Mesendoderm (in vitro differentiated cells): ENCODE measurements at regions not wholly inside any gene's neighbourhood (a gene's known extent, or its start where the extent isn't known, plus 50 kb on each side); places are given as distances from the start of the nearest gene placed in this dataset.

Experiments used
- DNase-seq: peaks from one replicate; pipeline ENCODE4 v3.0.0; 2013
- H2AK5ac ChIP-seq: 2 replicates; pipeline ENCODE4 v1.6.1; 2013; ENCODE audit warnings: low read length, inconsistent platforms
- H2BK120ac ChIP-seq: 2 replicates; pipeline ENCODE4 v1.6.1; 2013; ENCODE audit warnings: low read depth, mild to moderate bottlenecking, low read length, moderate library complexity, mixed read lengths
- H2BK15ac ChIP-seq: replicated peaks from 2 replicates; pipeline ENCODE4 v1.6.1; 2013; ENCODE audit warnings: low read depth, mild to moderate bottlenecking, moderate library complexity
- H2BK5ac ChIP-seq: 2 replicates; pipeline ENCODE4 v1.6.1; 2013; ENCODE audit warnings: low read length, inconsistent platforms
- H3K18ac ChIP-seq: 2 replicates; pipeline ENCODE4 v1.6.1; 2013; ENCODE audit warnings: mild to moderate bottlenecking, low read length, mixed read lengths
- H3K23ac ChIP-seq: one replicate; pipeline ENCODE4 v1.6.1; 2013; ENCODE audit warnings: low read length
- H3K27ac ChIP-seq: 2 replicates; pipeline ENCODE4 v1.5.1; 2013; ENCODE audit warnings: low read depth, mild to moderate bottlenecking, inconsistent platforms, low read length, moderate library complexity
- H3K27me3 ChIP-seq: 2 replicates; pipeline ENCODE4 v1.6.1; 2013; ENCODE audit warnings: low read length, control low read depth, mild to moderate bottlenecking, inconsistent platforms; ENCODE audit not compliant: insufficient read depth, poor library complexity
- H3K36me3 ChIP-seq: 2 replicates; pipeline ENCODE4 v1.6.1; 2013; ENCODE audit warnings: low read length, inconsistent platforms; ENCODE audit not compliant: control insufficient read depth, insufficient read depth
- H3K4ac ChIP-seq: one replicate; pipeline ENCODE4 v1.6.1; 2013; ENCODE audit warnings: low read depth, mild to moderate bottlenecking, low read length, moderate library complexity
- H3K4me1 ChIP-seq: 2 replicates; pipeline ENCODE4 v1.6.1; 2013; ENCODE audit warnings: low read depth, low read length, inconsistent platforms; ENCODE audit not compliant: control insufficient read depth
- H3K4me2 ChIP-seq: 2 replicates; pipeline ENCODE4 v1.6.1; 2013; ENCODE audit warnings: low read length
- H3K4me3 ChIP-seq: 2 replicates; pipeline ENCODE4 v1.5.1; 2013; ENCODE audit warnings: mild to moderate bottlenecking, low read length
- H3K56ac ChIP-seq: one replicate; pipeline ENCODE4 v1.6.1; 2013; ENCODE audit warnings: low read length
- H3K79me1 ChIP-seq: 2 replicates; pipeline ENCODE4 v1.6.1; 2013; ENCODE audit warnings: low read length, inconsistent platforms
- H3K79me2 ChIP-seq: 2 replicates; pipeline ENCODE4 v1.6.1; 2013; ENCODE audit warnings: mild to moderate bottlenecking, low read length; ENCODE audit not compliant: control insufficient read depth, insufficient read depth
- H3K9ac ChIP-seq: 2 replicates; pipeline ENCODE4 v1.6.1; 2013; ENCODE audit warnings: low read length, inconsistent platforms
- H4K5ac ChIP-seq: one replicate; pipeline ENCODE4 v1.6.1; 2013; ENCODE audit warnings: low read length
- H4K8ac ChIP-seq: one replicate; pipeline ENCODE4 v1.6.1; 2013; ENCODE audit warnings: low read depth, mild to moderate bottlenecking, control low read depth, low read length, moderate library complexity
- WGBS: extraction: QIAGEN DNeasy Blood & Tissue Kit; methylation state at CpG from one replicate; pipeline ENCODE4 v1.1.7; 2013; ENCODE audit warnings: low lambda C conversion rate, missing lambda C conversion rate; ENCODE audit not compliant: insufficient coverage; ENCODE audit errors: extremely low coverage; 5-methylcytosine and 5-hydroxymethylcytosine counted together

DNA sequence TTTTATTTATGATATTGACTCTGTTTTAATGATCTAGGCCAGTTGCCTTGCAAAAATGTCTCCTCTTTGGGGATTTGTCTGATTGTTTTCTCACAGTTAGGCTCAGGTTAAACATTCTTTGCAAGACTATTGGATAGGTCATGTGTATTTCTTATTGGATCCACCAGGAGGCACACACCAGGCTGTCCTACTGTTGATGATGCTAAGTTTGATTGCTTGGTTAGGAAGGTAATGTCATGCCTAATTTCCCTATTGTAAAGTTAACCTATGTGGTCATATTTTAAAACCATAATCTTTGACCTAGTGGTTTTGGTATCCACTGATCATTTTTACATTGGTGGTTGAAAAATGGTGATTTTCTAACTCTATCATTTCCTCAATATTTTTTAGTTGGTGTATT lies 137.1 kb downstream of the BRMS1L start:
- Histone ChIP-seq H3K4me1 (no peaks in the 10 kb centered on the region), H3K4me3 (no peak overlapping the region), H3K27me3 (no peaks in the 10 kb centered on the region), H3K27ac (no peak overlapping the region), H2BK120ac (no peak overlapping the region), H3K23ac (no peak overlapping the region), H3K4me2 (no peak overlapping the region), H2BK15ac (no peak overlapping the region), H4K5ac (no peak overlapping the region), H3K4ac (no peak overlapping the region), H2AK5ac (no peak overlapping the region), H3K18ac (no peak overlapping the region), H4K8ac (no peak overlapping the region), H3K36me3 (no peaks in the 10 kb centered on the region), H3K79me2 (no peaks in the 10 kb centered on the region), H2BK5ac (no peak overlapping the region), H3K79me1 (no peaks in the 10 kb centered on the region), H3K56ac (no peak overlapping the region), H3K9ac (no peak overlapping the region)
- peak; percentile 66 for DNase-seq

DNA sequence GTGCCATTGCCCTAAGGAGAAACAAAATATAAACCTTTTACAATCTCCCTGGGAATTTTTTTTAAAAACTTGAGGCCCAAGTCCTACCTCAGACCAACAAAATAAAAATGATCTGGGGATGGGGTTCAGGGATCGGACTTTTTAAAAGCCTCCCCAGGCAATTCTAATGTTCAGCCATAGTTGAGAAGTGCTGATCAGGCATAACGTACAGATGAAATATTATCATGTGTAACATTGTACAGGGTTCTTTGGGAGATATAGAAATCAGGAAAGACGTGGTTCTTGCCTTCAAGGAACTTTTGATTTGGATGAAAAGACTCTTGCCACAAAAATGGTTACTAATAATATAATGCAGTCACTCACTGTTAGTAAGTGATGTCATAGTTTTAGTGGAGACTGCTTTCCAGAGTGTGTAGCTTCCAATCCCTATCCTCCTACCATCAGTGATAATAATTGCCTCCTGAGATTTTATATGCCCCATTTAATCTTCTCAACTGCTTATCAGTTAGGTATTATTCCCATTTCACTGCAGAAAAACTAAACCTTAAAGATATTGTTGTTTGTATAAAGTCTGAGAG lies 135.6 kb downstream of the BRMS1L start:
- no peak overlapping the region for H3K23ac ChIP-seq
- no peak overlapping the region for H3K4ac ChIP-seq
- H3K18ac ChIP-seq: no peak overlapping the region
- no peak overlapping the region for H3K4me3 ChIP-seq
- H3K4me1 ChIP-seq: no peaks in the 10 kb centered on the region
- H3K36me3 ChIP-seq: no peaks in the 10 kb centered on the region
- no peaks in the 10 kb centered on the region for H3K79me2 ChIP-seq
- no peaks in the 10 kb centered on the region for H3K79me1 ChIP-seq
- H3K9ac ChIP-seq: no peak overlapping the region
- DNase-seq: no peak
- no peak overlapping the region for H3K56ac ChIP-seq
- no peak overlapping the region for H2AK5ac ChIP-seq
- no peak overlapping the region for H2BK120ac ChIP-seq
- H4K5ac ChIP-seq: no peak overlapping the region
- no peak overlapping the region for H4K8ac ChIP-seq
- no peak overlapping the region for H3K4me2 ChIP-seq
- no peak overlapping the region for H2BK15ac ChIP-seq
- WGBS: no CpG with 5 or more reads among the region's 3 CpGs
- no peak overlapping the region for H2BK5ac ChIP-seq
- H3K27me3 ChIP-seq: no peaks in the 10 kb centered on the region
- H3K27ac ChIP-seq: no peak overlapping the region

DNA sequence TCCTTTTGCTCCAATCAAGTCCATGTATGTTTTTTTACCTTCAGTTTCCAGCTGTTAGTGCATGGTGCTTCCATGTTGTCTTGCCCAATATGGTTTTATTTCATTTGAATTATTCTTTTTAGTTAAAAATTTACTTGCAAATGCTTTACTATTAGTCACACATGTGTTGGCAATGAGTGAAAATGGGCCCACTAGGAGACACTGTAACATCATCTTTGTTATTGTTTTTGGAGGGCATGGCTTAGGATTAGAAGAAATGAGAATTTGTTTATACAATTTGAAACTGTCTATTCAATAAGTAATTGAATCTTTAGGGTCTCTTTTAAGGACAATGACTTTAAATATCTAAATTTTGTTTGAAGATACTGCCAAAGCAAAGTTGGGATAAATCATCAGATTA lies 133.7 kb downstream of the BRMS1L start:
- no peak overlapping the region for H3K27ac ChIP-seq

DNA sequence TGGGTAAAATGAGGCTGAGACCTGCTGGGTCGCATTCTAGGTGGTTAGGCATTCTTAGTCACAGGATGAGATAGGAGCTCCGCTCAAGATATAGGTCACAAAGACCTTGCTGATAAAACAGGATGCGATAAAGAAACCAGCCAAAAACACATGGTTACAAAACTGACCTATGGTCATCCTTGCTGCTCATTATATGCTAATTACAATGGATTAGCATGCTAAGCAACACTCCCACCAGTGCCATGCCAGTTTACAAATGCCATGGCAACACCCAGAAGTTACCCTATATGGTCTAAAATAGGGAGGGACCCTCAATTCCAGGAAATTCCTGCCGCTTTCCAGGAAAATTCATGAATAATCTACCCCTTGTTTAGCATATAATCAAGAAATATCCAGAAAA lies 132.4 kb downstream of the BRMS1L start:
- no peaks in the 10 kb centered on the region for H3K4me1 ChIP-seq
- no peaks in the 10 kb centered on the region for H3K27me3 ChIP-seq

More for the DNA sequence above, 133.7 kb downstream of the BRMS1L start:
- no peak overlapping the region for H4K5ac ChIP-seq
- H2BK15ac ChIP-seq: no peak overlapping the region
- H3K4me2 ChIP-seq: no peak overlapping the region
- no peaks in the 10 kb centered on the region for H3K36me3 ChIP-seq
- no peak for DNase-seq
- H3K18ac ChIP-seq: no peak overlapping the region
- H4K8ac ChIP-seq: no peak overlapping the region
- H3K4me1 ChIP-seq: no peaks in the 10 kb centered on the region
- H3K9ac ChIP-seq: no peak overlapping the region
- H3K4ac ChIP-seq: no peak overlapping the region
- H3K27me3 ChIP-seq: no peaks in the 10 kb centered on the region
- H3K56ac ChIP-seq: no peak overlapping the region
- no peaks in the 10 kb centered on the region for H3K79me2 ChIP-seq
- H3K79me1 ChIP-seq: no peaks in the 10 kb centered on the region
- H2BK120ac ChIP-seq: no peak overlapping the region
- no peak overlapping the region for H3K4me3 ChIP-seq
- H3K23ac ChIP-seq: no peak overlapping the region
- no peak overlapping the region for H2BK5ac ChIP-seq
- no peak overlapping the region for H2AK5ac ChIP-seq

DNA sequence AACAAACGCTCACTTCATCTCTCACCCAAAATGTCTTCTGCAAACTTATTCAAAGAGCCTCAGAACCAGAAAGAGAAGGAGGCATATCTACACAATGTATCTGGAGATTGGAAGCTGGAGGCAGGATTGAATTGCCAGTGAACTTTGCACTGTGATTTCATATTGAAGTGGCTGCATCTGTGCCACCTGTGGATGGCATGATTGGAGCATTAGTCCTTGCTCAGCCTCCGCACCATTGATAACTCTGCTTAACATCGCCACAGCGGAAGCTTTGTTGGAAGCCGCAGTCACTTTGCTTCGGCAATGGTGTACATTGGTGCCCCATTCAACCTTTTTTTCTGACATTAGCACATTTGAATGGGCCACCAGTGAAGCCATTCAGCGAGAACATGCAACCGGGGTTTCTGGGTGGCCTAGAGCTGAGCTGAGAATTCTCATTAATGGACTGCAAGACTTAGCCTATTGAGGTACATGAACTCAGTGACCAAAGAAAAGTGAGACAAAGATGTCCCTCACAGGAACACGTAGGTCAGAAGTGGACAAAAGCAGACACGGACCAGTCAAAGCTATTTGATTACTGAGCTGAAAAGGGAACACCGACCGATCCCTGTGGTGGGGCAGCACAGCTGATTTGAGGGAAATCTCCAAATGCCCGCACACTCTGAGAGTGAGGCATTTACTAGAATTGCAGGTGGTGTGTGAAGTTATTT lies 130.4 kb downstream of the BRMS1L start:
- Histone ChIP-seq H3K4ac (no peak overlapping the region), H3K27me3 (no peaks in the 10 kb centered on the region), H3K79me1 (no peaks in the 10 kb centered on the region), H3K56ac (no peak overlapping the region), H3K4me1 (no peaks in the 10 kb centered on the region), H2BK5ac (no peak overlapping the region), H3K79me2 (no peaks in the 10 kb centered on the region), H3K36me3 (no peaks in the 10 kb centered on the region), H2AK5ac (no peak overlapping the region), H4K5ac (no peak overlapping the region), H3K18ac (no peak overlapping the region), H4K8ac (no peak overlapping the region), H3K9ac (no peak overlapping the region), H3K4me2 (no peak overlapping the region), H3K23ac (no peak overlapping the region), H2BK15ac (no peak overlapping the region), H2BK120ac (no peak overlapping the region), H3K27ac (no peak overlapping the region), H3K4me3 (no peak overlapping the region)
- no CpG with 5 or more reads among the region's 13 CpGs for WGBS
- no peak for DNase-seq

More for the DNA sequence above, 132.4 kb downstream of the BRMS1L start:
- no peak overlapping the region for H3K23ac ChIP-seq
- no peak overlapping the region for H2BK15ac ChIP-seq
- no peak overlapping the region for H2BK5ac ChIP-seq
- no peaks in the 10 kb centered on the region for H3K79me2 ChIP-seq
- H3K36me3 ChIP-seq: no peaks in the 10 kb centered on the region
- no peak overlapping the region for H3K4me2 ChIP-seq
- H3K9ac ChIP-seq: no peak overlapping the region
- no peak overlapping the region for H3K56ac ChIP-seq
- no peaks in the 10 kb centered on the region for H3K79me1 ChIP-seq
- H2AK5ac ChIP-seq: no peak overlapping the region
- no peak overlapping the region for H3K27ac ChIP-seq
- H4K8ac ChIP-seq: no peak overlapping the region
- no peak overlapping the region for H4K5ac ChIP-seq
- H3K18ac ChIP-seq: no peak overlapping the region
- peak; percentile 82 for DNase-seq
- H3K4me3 ChIP-seq: no peak overlapping the region
- no CpG with 5 or more reads among the region's 4 CpGs for WGBS
- H3K4ac ChIP-seq: no peak overlapping the region
- no peak overlapping the region for H2BK120ac ChIP-seq

DNA sequence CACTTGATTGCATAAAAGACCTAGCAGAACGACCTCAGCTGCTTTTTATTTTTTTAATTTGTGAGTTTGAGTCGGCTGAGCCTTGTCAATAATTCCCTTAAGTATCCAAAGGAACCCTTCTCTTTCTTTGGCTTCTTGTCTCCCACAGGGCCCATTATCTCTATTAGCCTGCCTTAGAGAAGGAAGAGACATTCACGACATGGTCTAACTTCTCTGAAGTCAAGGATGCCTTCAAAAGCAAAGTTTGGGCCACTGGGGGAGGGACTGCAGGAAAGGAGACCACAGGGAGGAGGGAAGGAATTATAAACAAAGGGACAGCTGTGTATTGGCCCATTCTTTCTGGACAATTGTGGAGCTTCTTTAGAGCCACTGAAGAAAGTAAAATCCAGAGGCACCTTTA lies 126.4 kb downstream of the BRMS1L start:
- H2BK15ac ChIP-seq: no peak overlapping the region
- H3K9ac ChIP-seq: no peak overlapping the region
- no peak overlapping the region for H2BK120ac ChIP-seq
- no peak overlapping the region for H4K8ac ChIP-seq
- no peaks in the 10 kb centered on the region for H3K4me1 ChIP-seq
- no peaks in the 10 kb centered on the region for H3K36me3 ChIP-seq
- no peak overlapping the region for H3K18ac ChIP-seq
- H3K27me3 ChIP-seq: no peaks in the 10 kb centered on the region
- no CpG with 5 or more reads among the region's 3 CpGs for WGBS
- no peaks in the 10 kb centered on the region for H3K79me2 ChIP-seq
- H3K27ac ChIP-seq: no peak overlapping the region
- no peaks in the 10 kb centered on the region for H3K79me1 ChIP-seq
- H2BK5ac ChIP-seq: no peak overlapping the region
- no peak overlapping the region for H3K4me2 ChIP-seq
- no peak overlapping the region for H3K4ac ChIP-seq
- H3K4me3 ChIP-seq: no peak overlapping the region
- H3K23ac ChIP-seq: no peak overlapping the region
- no peak overlapping the region for H4K5ac ChIP-seq
- no peak overlapping the region for H2AK5ac ChIP-seq
- no peak overlapping the region for H3K56ac ChIP-seq
- DNase-seq: peak; percentile 11
